ENCODE measurements at regions not wholly inside any gene's neighbourhood (a gene's known extent, or its start where the extent isn't known, plus 50 kb on each side); places are given as distances from the start of the nearest gene placed in this dataset.

- no peak for DNase-seq (ENCODE audit: low read depth)
Measured at GRCh38 chr10:6769704-6770417, 189.8 kb upstream of the PRKCQ start.

- DNase-seq (ENCODE audit: low read depth) = peak; percentile 49
Measured at GRCh38 chr10:6766131-6766801, 186.2 kb upstream of the PRKCQ start.

DNA sequence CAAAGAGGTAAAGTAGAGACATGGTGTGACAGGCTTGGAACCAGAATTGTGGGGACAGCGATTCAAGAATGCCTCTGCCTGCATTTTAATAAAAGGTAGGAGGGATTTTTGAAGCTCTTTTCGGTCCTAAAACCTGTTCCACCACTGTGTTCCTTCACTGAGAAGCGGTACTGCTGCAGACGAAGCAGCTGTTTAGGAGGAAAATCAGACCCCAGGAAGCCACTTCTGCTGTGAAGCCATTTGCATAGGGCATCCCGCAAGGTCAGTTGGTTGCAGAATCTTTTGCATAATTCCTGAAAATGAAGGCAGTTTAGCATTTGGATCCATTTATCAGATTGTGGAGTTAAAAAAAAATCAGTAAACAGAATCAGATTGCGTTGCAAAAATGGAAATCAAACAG is 183.3 kb upstream of the PRKCQ start:
- DNase-seq (ENCODE audit: low read depth) = no peak

GRCh38 chr10:6763001-6763400 is 182.9 kb upstream of the PRKCQ start:
- no peak for DNase-seq (ENCODE audit: low read depth)

- DNase-seq (ENCODE audit: low read depth) = no peak
Measured at GRCh38 chr10:6759961-6760360, 179.9 kb upstream of the PRKCQ start.

GRCh38 chr10:6757158-6757557 is 177.1 kb upstream of the PRKCQ start:
- no peak for DNase-seq (ENCODE audit: low read depth)

DNA sequence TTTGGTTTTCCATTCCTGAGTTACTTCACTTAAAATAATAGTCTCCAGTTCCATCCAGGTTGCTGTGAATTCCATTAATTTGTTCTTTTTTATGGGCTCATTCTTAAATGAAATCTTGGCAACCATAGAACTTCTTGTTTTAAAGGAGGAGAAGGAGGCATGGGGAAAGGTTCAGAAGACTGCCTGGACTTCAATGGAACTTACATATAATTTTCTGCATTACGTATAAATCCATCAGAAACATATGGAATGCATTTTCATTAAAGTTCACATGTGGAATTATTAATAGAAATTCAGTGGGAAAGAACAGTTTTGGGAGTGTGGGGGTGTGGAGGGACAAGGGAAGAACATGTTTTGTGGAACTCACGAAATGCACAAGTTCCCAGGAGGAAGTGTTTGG is 176.6 kb upstream of the PRKCQ start:
- DNase-seq (ENCODE audit: low read depth) = no peak

GRCh38 chr10:6755781-6756460 is 175.8 kb upstream of the PRKCQ start:
- peak; percentile 34 for DNase-seq (ENCODE audit: low read depth)

GRCh38 chr10:6753644-6754043 is 173.6 kb upstream of the PRKCQ start:
- DNase-seq (ENCODE audit: low read depth) = no peak

GRCh38 chr10:6751363-6751762 is 171.3 kb upstream of the PRKCQ start:
- no peak for DNase-seq (ENCODE audit: low read depth)

- peak; percentile 49 for DNase-seq (ENCODE audit: low read depth)
Measured at GRCh38 chr10:6748981-6749635, 169.0 kb upstream of the PRKCQ start.

GRCh38 chr10:6748029-6748428 is 168.0 kb upstream of the PRKCQ start:
- no peak for DNase-seq (ENCODE audit: low read depth)

DNA sequence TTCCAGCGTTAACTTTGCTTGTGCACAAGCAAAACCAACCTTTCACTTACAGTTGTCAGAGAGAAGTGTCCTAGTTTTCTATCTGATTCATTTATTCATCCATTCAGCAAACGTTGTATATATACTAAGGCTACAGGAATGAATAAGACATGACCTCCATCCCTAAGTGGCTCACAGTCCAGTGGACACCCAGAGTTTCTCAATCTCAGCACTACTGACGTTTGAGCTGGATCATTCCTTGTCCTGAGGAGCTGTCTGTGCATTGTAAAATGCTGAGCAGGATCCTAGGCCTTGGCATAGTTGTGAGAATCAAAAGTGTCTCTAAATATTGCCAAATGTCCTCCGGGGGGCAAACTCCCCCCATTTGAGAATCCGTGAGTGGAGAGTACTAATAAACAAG is 166.7 kb upstream of the PRKCQ start:
- no peak for DNase-seq (ENCODE audit: low read depth)

DNA sequence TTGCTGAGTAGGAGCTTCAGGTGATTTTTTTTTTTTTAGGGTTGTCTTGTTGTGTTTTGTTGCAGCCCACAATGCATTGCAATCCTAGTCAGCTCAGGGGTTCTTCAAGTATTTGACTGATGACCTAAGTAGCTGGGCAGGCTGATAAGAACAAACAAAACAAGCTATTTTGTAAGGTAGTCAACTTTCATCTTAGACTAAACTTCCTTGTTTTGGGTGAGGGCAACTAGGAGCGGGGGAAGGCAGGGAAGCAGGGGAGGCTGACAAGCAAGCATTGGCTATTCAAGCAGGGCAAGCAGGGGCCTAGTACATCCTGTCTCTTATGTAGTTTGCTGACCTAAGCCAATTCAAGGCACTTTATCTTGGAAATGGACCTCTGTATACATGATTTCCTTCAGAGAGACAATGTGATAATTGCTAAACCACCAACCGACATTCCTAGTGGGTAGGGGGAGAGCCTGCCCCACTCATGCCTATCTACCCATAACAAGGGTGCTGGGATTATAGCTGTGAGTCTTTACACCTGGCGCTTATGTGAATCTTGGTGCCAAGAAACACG is 163.3 kb upstream of the PRKCQ start:
- no peak for DNase-seq (ENCODE audit: low read depth)

DNA sequence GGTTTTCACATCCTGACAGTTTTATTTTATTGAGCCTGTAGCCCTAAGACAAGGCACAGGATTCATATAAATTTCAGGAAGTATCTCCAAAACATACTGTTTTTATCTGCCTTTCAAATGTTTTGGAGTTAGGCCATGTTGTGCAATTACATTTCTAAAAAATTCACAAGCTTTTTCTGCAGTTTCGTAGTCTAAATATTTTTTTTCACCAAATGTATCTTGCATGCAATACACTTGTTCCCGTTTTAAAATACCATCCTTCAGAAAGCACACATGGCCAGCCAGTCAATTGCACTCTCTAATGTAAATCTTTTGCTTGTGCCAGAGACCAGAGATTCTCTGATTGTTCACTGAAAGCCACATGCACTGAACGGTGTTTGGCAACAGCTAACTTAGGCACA is 161.5 kb upstream of the PRKCQ start:
- peak; percentile 29 for DNase-seq (ENCODE audit: low read depth)

GRCh38 chr10:6739530-6740174 is 159.6 kb upstream of the PRKCQ start:
- no peak for DNase-seq (ENCODE audit: low read depth)

GRCh38 chr10:6738112-6738768 is 158.2 kb upstream of the PRKCQ start:
- DNase-seq (ENCODE audit: low read depth) = peak; percentile 29

GRCh38 chr10:6737758-6738111 is 157.7 kb upstream of the PRKCQ start:
- DNase-seq (ENCODE audit: low read depth) = no peak

DNA sequence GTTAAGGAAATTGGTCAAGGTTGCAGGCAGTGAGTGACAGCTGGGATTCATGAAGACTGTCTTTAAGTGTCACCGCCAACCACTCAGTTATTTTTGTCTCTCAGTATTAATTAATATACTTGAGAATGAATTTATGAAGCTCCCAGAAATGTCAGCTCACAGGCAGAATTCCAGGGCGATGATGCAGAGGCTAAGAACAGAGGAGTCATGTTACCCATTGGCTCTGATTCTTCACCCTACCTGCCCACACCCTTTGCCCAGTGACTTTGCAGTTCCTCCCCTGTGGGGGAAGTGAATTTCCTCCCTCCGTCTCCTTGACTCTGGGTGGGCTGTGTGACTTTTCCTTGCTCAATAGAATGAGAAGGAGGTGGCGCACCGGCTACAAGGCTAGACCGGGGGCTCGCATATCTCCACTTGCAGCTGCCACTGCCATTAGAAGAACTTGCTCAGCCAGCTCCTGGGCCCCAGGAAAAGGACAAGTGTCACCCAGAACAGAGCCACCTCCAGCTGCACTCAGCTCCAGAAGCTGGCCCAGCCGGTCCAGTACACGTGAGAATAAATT is 157.1 kb upstream of the PRKCQ start:
- no peak for DNase-seq (ENCODE audit: low read depth)

GRCh38 chr10:6734286-6734685 is 154.2 kb upstream of the PRKCQ start:
- DNase-seq (ENCODE audit: low read depth) = no peak

GRCh38 chr10:6729861-6730344 is 149.8 kb upstream of the PRKCQ start:
- no peak for DNase-seq (ENCODE audit: low read depth)
